ENCODE measurements at regions not wholly inside any gene's neighbourhood (a gene's known extent, or its start where the extent isn't known, plus 50 kb on each side); places are given as distances from the start of the nearest gene placed in this dataset.

GRCh38 chr1:91173346-91173890 is 151.6 kb upstream of the ZNF644 start:
- Mint-ChIP-seq H3K27me3 (ENCODE audit: unreplicated experiment) (peaks cover 2% of the 10 kb centered on the region), H3K4me1 (ENCODE audit: unreplicated experiment) (peaks cover 25% of the 10 kb centered on the region), H3K9me3 (ENCODE audit: unreplicated experiment) (no peaks in the 10 kb centered on the region), H3K4me3 (ENCODE audit: unreplicated experiment) (no peak overlapping the region), H3K27ac (ENCODE audit: unreplicated experiment) (no peak overlapping the region), H3K36me3 (ENCODE audit: low read depth, unreplicated experiment) (no peaks in the 10 kb centered on the region)
- no peak for DNase-seq (ENCODE audit: low spot score)
- no peak for TF ChIP-seq CTCF (IDR thresholded peaks at IDR 0.05; ENCODE audit: unreplicated experiment)

- no peaks in the 10 kb centered on the region for H3K36me3 Mint-ChIP-seq (ENCODE audit: low read depth, unreplicated experiment)
- DNase-seq (ENCODE audit: low spot score) = no peak
- H3K9me3 Mint-ChIP-seq (ENCODE audit: unreplicated experiment) = no peaks in the 10 kb centered on the region
- peak overlapping the region; percentile 54 for H3K27ac Mint-ChIP-seq (ENCODE audit: unreplicated experiment)
- H3K27me3 Mint-ChIP-seq (ENCODE audit: unreplicated experiment) = peaks cover 2% of the 10 kb centered on the region
- H3K4me3 Mint-ChIP-seq (ENCODE audit: unreplicated experiment) = no peak overlapping the region
- H3K4me1 Mint-ChIP-seq (ENCODE audit: unreplicated experiment) = peaks cover 25% of the 10 kb centered on the region
- no peak for TF ChIP-seq CTCF (IDR thresholded peaks at IDR 0.05; ENCODE audit: unreplicated experiment)
Observed at GRCh38 chr1:91172541-91172940, 150.7 kb upstream of the ZNF644 start.

GRCh38 chr1:91171898-91172297 is 150.1 kb upstream of the ZNF644 start:
- Mint-ChIP-seq H3K4me3 (ENCODE audit: unreplicated experiment) (no peak overlapping the region), H3K27ac (ENCODE audit: unreplicated experiment) (no peak overlapping the region), H3K27me3 (ENCODE audit: unreplicated experiment) (peaks cover 2% of the 10 kb centered on the region), H3K9me3 (ENCODE audit: unreplicated experiment) (no peaks in the 10 kb centered on the region), H3K36me3 (ENCODE audit: low read depth, unreplicated experiment) (no peaks in the 10 kb centered on the region), H3K4me1 (ENCODE audit: unreplicated experiment) (peaks cover 22% of the 10 kb centered on the region)
- no peak for TF ChIP-seq CTCF (IDR thresholded peaks at IDR 0.05; ENCODE audit: unreplicated experiment)
- DNase-seq (ENCODE audit: low spot score) = no peak

GRCh38 chr1:91170571-91170970 is 148.7 kb upstream of the ZNF644 start:
- H3K27me3 Mint-ChIP-seq (ENCODE audit: unreplicated experiment) = peaks cover 2% of the 10 kb centered on the region
- DNase-seq (ENCODE audit: low spot score) = no peak
- TF ChIP-seq CTCF (IDR thresholded peaks at IDR 0.05; ENCODE audit: unreplicated experiment) = no peak
- no peak overlapping the region for H3K27ac Mint-ChIP-seq (ENCODE audit: unreplicated experiment)
- no peaks in the 10 kb centered on the region for H3K36me3 Mint-ChIP-seq (ENCODE audit: low read depth, unreplicated experiment)
- H3K4me1 Mint-ChIP-seq (ENCODE audit: unreplicated experiment) = peaks cover 18% of the 10 kb centered on the region
- H3K4me3 Mint-ChIP-seq (ENCODE audit: unreplicated experiment) = no peak overlapping the region
- H3K9me3 Mint-ChIP-seq (ENCODE audit: unreplicated experiment) = no peaks in the 10 kb centered on the region

GRCh38 chr1:91166106-91166712 is 144.4 kb upstream of the ZNF644 start:
- H3K36me3 Mint-ChIP-seq (ENCODE audit: low read depth, unreplicated experiment) = no peaks in the 10 kb centered on the region
- H3K27ac Mint-ChIP-seq (ENCODE audit: unreplicated experiment) = no peak overlapping the region

More at GRCh38 chr1:91166106-91166712, 144.4 kb upstream of the ZNF644 start:
- Mint-ChIP-seq H3K9me3 (ENCODE audit: unreplicated experiment) (no peaks in the 10 kb centered on the region), H3K27me3 (ENCODE audit: unreplicated experiment) (no peaks in the 10 kb centered on the region), H3K4me1 (ENCODE audit: unreplicated experiment) (no peaks in the 10 kb centered on the region), H3K4me3 (ENCODE audit: unreplicated experiment) (no peak overlapping the region)
- peak; percentile 55 for DNase-seq (ENCODE audit: low spot score)
- TF ChIP-seq CTCF (IDR thresholded peaks at IDR 0.05; ENCODE audit: unreplicated experiment) = peak; percentile 81

Data from endothelial cell (in vitro differentiated cells).